ENCODE measurements at regions not wholly inside any gene's neighbourhood (a gene's known extent, or its start where the extent isn't known, plus 50 kb on each side); places are given as distances from the start of the nearest gene placed in this dataset.

GRCh38 chr5:163221581-163221980 lies 215.8 kb upstream of the CCNG1 start:
- H3K9me3 ChIP-seq (replicated peaks in 1 of 3): no peaks in the 10 kb centered on the region
- DNase-seq: no peak
- H3K27ac ChIP-seq: no peak overlapping the region
- H3K4me3 ChIP-seq: no peak overlapping the region
- no peaks in the 10 kb centered on the region for H3K27me3 ChIP-seq
- no peaks in the 10 kb centered on the region for H3K36me3 ChIP-seq (replicated peaks in 1 of 2)
- no peaks in the 10 kb centered on the region for H3K4me1 ChIP-seq (replicated peaks in 1 of 2)
- 45 to 54% (median 50%) methylated on average over 4 of the region's 4 CpGs for WGBS, 4 donors
- intact Hi-C loops (cut with DNase I): no loop called here
- no peak for TF ChIP-seq CTCF (IDR thresholded peaks at IDR 0.05)
- TF ChIP-seq POLR2A (IDR thresholded peaks at IDR 0.05): no peak

GRCh38 chr5:163222982-163223381 lies 214.4 kb upstream of the CCNG1 start:
- intact Hi-C loops (cut with DNase I): no loop called here
- H3K27me3 ChIP-seq: no peaks in the 10 kb centered on the region
- no peaks in the 10 kb centered on the region for H3K36me3 ChIP-seq (replicated peaks in 1 of 2)
- no peaks in the 10 kb centered on the region for H3K9me3 ChIP-seq (replicated peaks in 1 of 3)
- no peak overlapping the region for H3K27ac ChIP-seq
- 45 to 62% (median 57%) methylated on average over 1 of the region's 1 CpG for WGBS, 4 donors
- no peak overlapping the region for H3K4me3 ChIP-seq
- DNase-seq: no peak
- TF ChIP-seq POLR2A (IDR thresholded peaks at IDR 0.05) (no peak), CTCF (IDR thresholded peaks at IDR 0.05) (no peak)
- H3K4me1 ChIP-seq (replicated peaks in 1 of 2): no peaks in the 10 kb centered on the region

- no peak overlapping the region for H3K27ac ChIP-seq
- H3K4me1 ChIP-seq (replicated peaks in 1 of 2): no peaks in the 10 kb centered on the region
- no peak for DNase-seq
- no peaks in the 10 kb centered on the region for H3K36me3 ChIP-seq (replicated peaks in 1 of 2)
- intact Hi-C loops (cut with DNase I): no loop called here
- H3K4me3 ChIP-seq: no peak overlapping the region
- H3K27me3 ChIP-seq: no peaks in the 10 kb centered on the region
- 69 to 83% (median 76%) methylated on average over 2 of the region's 2 CpGs for WGBS, 4 donors
- no peaks in the 10 kb centered on the region for H3K9me3 ChIP-seq (replicated peaks in 1 of 3)
- no peak for TF ChIP-seq CTCF (IDR thresholded peaks at IDR 0.05)
- no peak for TF ChIP-seq POLR2A (IDR thresholded peaks at IDR 0.05)
These were observed 192.9 kb upstream of the CCNG1 start for GRCh38 chr5:163244445-163244987.

- Histone ChIP-seq H3K4me1 (replicated peaks in 1 of 2) (no peaks in the 10 kb centered on the region), H3K27me3 (no peaks in the 10 kb centered on the region), H3K4me3 (no peak overlapping the region), H3K36me3 (replicated peaks in 1 of 2) (no peaks in the 10 kb centered on the region), H3K9me3 (replicated peaks in 1 of 3) (no peaks in the 10 kb centered on the region), H3K27ac (no peak overlapping the region)
- no peak for TF ChIP-seq POLR2A (IDR thresholded peaks at IDR 0.05)
- TF ChIP-seq CTCF (IDR thresholded peaks at IDR 0.05): no peak
- DNase-seq: no peak
- intact Hi-C loops (cut with DNase I): no loop called here
- 46 to 74% (median 56%) methylated on average over 2 of the region's 2 CpGs for WGBS, 4 donors
These were observed 191.8 kb upstream of the CCNG1 start for GRCh38 chr5:163245584-163245983.

Measured in adrenal gland (tissue), 9 donors.